Liver (tissue), 3 donors: ENCODE measurements at regions not wholly inside any gene's neighbourhood (a gene's known extent, or its start where the extent isn't known, plus 50 kb on each side); places are given as distances from the start of the nearest gene placed in this dataset.

Experiments used
- GABPA ChIP-seq, 2 donors: IDR thresholded peaks in 1 of 2; conservative IDR thresholded peaks in 1 of 2; 2 replicates each; pipeline ENCODE4 v1.6.1; 2016; ENCODE audit warnings: antibody characterized with exemption in 2 of 2, mild to moderate bottlenecking in 1 of 2, moderate library complexity in 1 of 2
- JUND ChIP-seq, 2 donors: IDR thresholded peaks; 2 replicates each; pipeline ENCODE4 v1.6.1; 2016; ENCODE audit warnings: antibody characterized with exemption in 2 of 2
- MAX ChIP-seq: IDR thresholded peaks from 2 replicates; pipeline ENCODE4 v1.6.1; 2016; ENCODE audit warnings: antibody characterized with exemption
- RAD21 ChIP-seq, 2 donors: IDR thresholded peaks; 2 replicates each; pipeline ENCODE4 v1.6.1; 2016; ENCODE audit warnings: antibody characterized with exemption in 2 of 2, mild to moderate bottlenecking in 2 of 2
- RXRA ChIP-seq, 2 donors: IDR thresholded peaks; 2 replicates each; pipeline ENCODE4 v1.6.1; 2017 to 2018; ENCODE audit warnings: antibody characterized with exemption in 2 of 2, mild to moderate bottlenecking in 1 of 2
- SP1 ChIP-seq: IDR thresholded peaks from 2 replicates; pipeline ENCODE4 v1.6.1; 2018; ENCODE audit warnings: antibody characterized with exemption, mild to moderate bottlenecking
- TAF1 ChIP-seq: conservative IDR thresholded peaks from 2 replicates; pipeline ENCODE4 v1.6.1; 2016; ENCODE audit warnings: antibody characterized with exemption, mild to moderate bottlenecking
- YY1 ChIP-seq: IDR thresholded peaks from 2 replicates; pipeline ENCODE4 v1.6.1; 2016; ENCODE audit warnings: antibody characterized with exemption, mild to moderate bottlenecking
- ZBTB33 ChIP-seq: IDR thresholded peaks from 2 replicates; pipeline ENCODE4 v1.6.1; 2016; ENCODE audit warnings: antibody characterized with exemption
- TF ChIP-seq, protein P1 (sequence below): fragments of 150-350 bp; IDR thresholded peaks from 2 replicates; pipeline ENCODE4 v1.5.1; 2017; ENCODE audit warnings: improper control_type of control experiment, low read depth, low read length; ENCODE audit not compliant: missing input control
- TF ChIP-seq, protein P2 (sequence below): IDR thresholded peaks from 2 replicates; pipeline ENCODE4 v1.6.1; 2016; ENCODE audit warnings: antibody characterized with exemption, mild to moderate bottlenecking
- TF ChIP-seq, protein P3 (sequence below): IDR thresholded peaks from 2 replicates; pipeline ENCODE4 v1.6.1; 2016; ENCODE audit warnings: antibody characterized with exemption
- donor health status: healthy.
- donor health status: healthy.

- no peak for TF ChIP-seq YY1
- TF ChIP-seq, protein P1, sequence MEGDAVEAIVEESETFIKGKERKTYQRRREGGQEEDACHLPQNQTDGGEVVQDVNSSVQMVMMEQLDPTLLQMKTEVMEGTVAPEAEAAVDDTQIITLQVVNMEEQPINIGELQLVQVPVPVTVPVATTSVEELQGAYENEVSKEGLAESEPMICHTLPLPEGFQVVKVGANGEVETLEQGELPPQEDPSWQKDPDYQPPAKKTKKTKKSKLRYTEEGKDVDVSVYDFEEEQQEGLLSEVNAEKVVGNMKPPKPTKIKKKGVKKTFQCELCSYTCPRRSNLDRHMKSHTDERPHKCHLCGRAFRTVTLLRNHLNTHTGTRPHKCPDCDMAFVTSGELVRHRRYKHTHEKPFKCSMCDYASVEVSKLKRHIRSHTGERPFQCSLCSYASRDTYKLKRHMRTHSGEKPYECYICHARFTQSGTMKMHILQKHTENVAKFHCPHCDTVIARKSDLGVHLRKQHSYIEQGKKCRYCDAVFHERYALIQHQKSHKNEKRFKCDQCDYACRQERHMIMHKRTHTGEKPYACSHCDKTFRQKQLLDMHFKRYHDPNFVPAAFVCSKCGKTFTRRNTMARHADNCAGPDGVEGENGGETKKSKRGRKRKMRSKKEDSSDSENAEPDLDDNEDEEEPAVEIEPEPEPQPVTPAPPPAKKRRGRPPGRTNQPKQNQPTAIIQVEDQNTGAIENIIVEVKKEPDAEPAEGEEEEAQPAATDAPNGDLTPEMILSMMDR = no peak
- no peak for TF ChIP-seq SP1
- TF ChIP-seq, protein P2, sequence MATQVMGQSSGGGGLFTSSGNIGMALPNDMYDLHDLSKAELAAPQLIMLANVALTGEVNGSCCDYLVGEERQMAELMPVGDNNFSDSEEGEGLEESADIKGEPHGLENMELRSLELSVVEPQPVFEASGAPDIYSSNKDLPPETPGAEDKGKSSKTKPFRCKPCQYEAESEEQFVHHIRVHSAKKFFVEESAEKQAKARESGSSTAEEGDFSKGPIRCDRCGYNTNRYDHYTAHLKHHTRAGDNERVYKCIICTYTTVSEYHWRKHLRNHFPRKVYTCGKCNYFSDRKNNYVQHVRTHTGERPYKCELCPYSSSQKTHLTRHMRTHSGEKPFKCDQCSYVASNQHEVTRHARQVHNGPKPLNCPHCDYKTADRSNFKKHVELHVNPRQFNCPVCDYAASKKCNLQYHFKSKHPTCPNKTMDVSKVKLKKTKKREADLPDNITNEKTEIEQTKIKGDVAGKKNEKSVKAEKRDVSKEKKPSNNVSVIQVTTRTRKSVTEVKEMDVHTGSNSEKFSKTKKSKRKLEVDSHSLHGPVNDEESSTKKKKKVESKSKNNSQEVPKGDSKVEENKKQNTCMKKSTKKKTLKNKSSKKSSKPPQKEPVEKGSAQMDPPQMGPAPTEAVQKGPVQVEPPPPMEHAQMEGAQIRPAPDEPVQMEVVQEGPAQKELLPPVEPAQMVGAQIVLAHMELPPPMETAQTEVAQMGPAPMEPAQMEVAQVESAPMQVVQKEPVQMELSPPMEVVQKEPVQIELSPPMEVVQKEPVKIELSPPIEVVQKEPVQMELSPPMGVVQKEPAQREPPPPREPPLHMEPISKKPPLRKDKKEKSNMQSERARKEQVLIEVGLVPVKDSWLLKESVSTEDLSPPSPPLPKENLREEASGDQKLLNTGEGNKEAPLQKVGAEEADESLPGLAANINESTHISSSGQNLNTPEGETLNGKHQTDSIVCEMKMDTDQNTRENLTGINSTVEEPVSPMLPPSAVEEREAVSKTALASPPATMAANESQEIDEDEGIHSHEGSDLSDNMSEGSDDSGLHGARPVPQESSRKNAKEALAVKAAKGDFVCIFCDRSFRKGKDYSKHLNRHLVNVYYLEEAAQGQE = no peak
- no peak for TF ChIP-seq JUND (IDR thresholded peaks at IDR 0.05)
- TF ChIP-seq MAX = no peak
- TF ChIP-seq ZBTB33 = no peak
- TF ChIP-seq TAF1 = no peak
- no peak for TF ChIP-seq GABPA (IDR thresholded peaks at IDR 0.05 in 1 of 2, conservative IDR thresholded peaks at IDR 0.05 in 1 of 2)
- TF ChIP-seq RXRA (IDR thresholded peaks at IDR 0.05) = no peak
- TF ChIP-seq, protein P3, sequence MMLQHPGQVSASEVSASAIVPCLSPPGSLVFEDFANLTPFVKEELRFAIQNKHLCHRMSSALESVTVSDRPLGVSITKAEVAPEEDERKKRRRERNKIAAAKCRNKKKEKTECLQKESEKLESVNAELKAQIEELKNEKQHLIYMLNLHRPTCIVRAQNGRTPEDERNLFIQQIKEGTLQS = no peak
- TF ChIP-seq RAD21 (IDR thresholded peaks at IDR 0.05) = no peak
These were observed 269.6 kb downstream of the ASMT start for GRCh38 chrX:1884446-1884845.
